H9 (cell line): ENCODE measurements at regions not wholly inside any gene's neighbourhood (a gene's known extent, or its start where the extent isn't known, plus 50 kb on each side); places are given as distances from the start of the nearest gene placed in this dataset.

ENCODE experiments used
- DNase-seq: peaks from one replicate; pipeline ENCODE4 v3.0.0-alpha.2; 2017
- H2AFZ ChIP-seq: one replicate; pipeline ENCODE4 v1.6.1; 2013; ENCODE audit warnings: mild to moderate bottlenecking, low read length, control low read depth, moderate library complexity
- H2AK5ac ChIP-seq: 2 replicates; pipeline ENCODE4 v1.6.1; 2013; ENCODE audit warnings: low read length, control low read depth, mixed read lengths; ENCODE audit not compliant: insufficient read length
- H2BK120ac ChIP-seq: one replicate; pipeline ENCODE4 v1.6.1; 2013; ENCODE audit warnings: low read depth, mild to moderate bottlenecking, low read length, control low read depth, inconsistent platforms; ENCODE audit not compliant: poor library complexity, severe bottlenecking
- H2BK12ac ChIP-seq: 2 replicates; pipeline ENCODE4 v1.6.1; 2013; ENCODE audit warnings: low read length, control low read depth, mixed read lengths, low read depth; ENCODE audit not compliant: insufficient read length
- H2BK15ac ChIP-seq: 2 replicates; pipeline ENCODE4 v1.6.1; 2013; ENCODE audit warnings: low read depth, low read length, control low read depth
- H2BK20ac ChIP-seq: one replicate; pipeline ENCODE4 v1.6.1; 2013; ENCODE audit warnings: low read depth, mild to moderate bottlenecking, low read length, control low read depth, inconsistent platforms; ENCODE audit not compliant: poor library complexity, severe bottlenecking
- H2BK5ac ChIP-seq: 2 replicates; pipeline ENCODE4 v1.6.1; 2013; ENCODE audit warnings: low read length, control low read depth, mixed read lengths; ENCODE audit not compliant: insufficient read length
- H3K14ac ChIP-seq: 2 replicates; pipeline ENCODE4 v1.6.1; 2013; ENCODE audit warnings: low read length, control low read depth; ENCODE audit not compliant: insufficient read depth
- H3K18ac ChIP-seq: 2 replicates; pipeline ENCODE4 v1.6.1; 2013; ENCODE audit warnings: low read depth, mild to moderate bottlenecking, mixed read lengths, low read length, control low read depth; ENCODE audit not compliant: insufficient read length
- H3K23ac ChIP-seq: 2 replicates; pipeline ENCODE4 v1.6.1; 2013; ENCODE audit warnings: low read length, control low read depth, mixed read lengths, low read depth; ENCODE audit not compliant: insufficient read length
- H3K23me2 ChIP-seq: 2 replicates; pipeline ENCODE4 v1.6.1; 2013; ENCODE audit warnings: low read depth, mild to moderate bottlenecking, mixed read lengths, low read length, control low read depth; ENCODE audit not compliant: insufficient read length, poor library complexity, severe bottlenecking
- H3K27ac ChIP-seq: 2 replicates; pipeline ENCODE4 v1.5.1; 2013; ENCODE audit warnings: low read length, control low read depth, mixed read lengths, low read depth; ENCODE audit not compliant: insufficient read length
- H3K27me3 ChIP-seq: 2 replicates; pipeline ENCODE4 v1.6.1; 2013; ENCODE audit warnings: low read length, control low read depth, inconsistent platforms; ENCODE audit not compliant: insufficient read depth
- H3K4ac ChIP-seq: 2 replicates; pipeline ENCODE4 v1.6.1; 2013; ENCODE audit warnings: low read depth, mild to moderate bottlenecking, control low read depth, inconsistent platforms, low read length, moderate library complexity
- H3K4me1 ChIP-seq: 2 replicates; pipeline ENCODE4 v1.6.1; 2013; ENCODE audit warnings: low read length, control low read depth, inconsistent platforms; ENCODE audit not compliant: insufficient read depth
- H3K4me2 ChIP-seq: 2 replicates; pipeline ENCODE4 v1.6.1; 2013; ENCODE audit warnings: low read length, control low read depth, mixed read lengths; ENCODE audit not compliant: insufficient read length, insufficient read depth
- H3K56ac ChIP-seq: 2 replicates; pipeline ENCODE4 v1.6.1; 2013; ENCODE audit warnings: low read depth, mild to moderate bottlenecking, mixed read lengths, low read length, control low read depth; ENCODE audit not compliant: insufficient read length
- H3K79me1 ChIP-seq: 2 replicates; pipeline ENCODE4 v1.6.1; 2013; ENCODE audit warnings: low read depth, mild to moderate bottlenecking, moderate library complexity, low read length, control low read depth, inconsistent platforms; ENCODE audit not compliant: insufficient read depth, poor library complexity, severe bottlenecking
- H3K79me2 ChIP-seq: 2 replicates; pipeline ENCODE4 v1.6.1; 2013; ENCODE audit warnings: low read length, control low read depth, inconsistent platforms; ENCODE audit not compliant: insufficient read depth
- H3K9ac ChIP-seq: 2 replicates; pipeline ENCODE4 v1.6.1; 2013; ENCODE audit warnings: low read length, control low read depth, mixed read lengths; ENCODE audit not compliant: insufficient read length; ENCODE audit errors: extremely low read depth
- H3K9me3 ChIP-seq: one replicate; pipeline ENCODE4 v1.6.1; 2013; ENCODE audit warnings: low read depth, low read length, inconsistent platforms; ENCODE audit not compliant: control insufficient read depth
- H3T11ph ChIP-seq: one replicate; pipeline ENCODE4 v1.6.1; 2013; ENCODE audit warnings: mild to moderate bottlenecking, low read length, control low read depth, inconsistent platforms
- H4K20me1 ChIP-seq: one replicate; pipeline ENCODE4 v1.6.1; 2013; ENCODE audit not compliant: control insufficient read depth, insufficient read length, insufficient read depth
- H4K5ac ChIP-seq: 2 replicates; pipeline ENCODE4 v1.6.1; 2013; ENCODE audit warnings: low read depth, mild to moderate bottlenecking, mixed read lengths, low read length, control low read depth; ENCODE audit not compliant: insufficient read length
- H4K8ac ChIP-seq: replicated peaks from 2 replicates; pipeline ENCODE4 v1.6.1; 2013; ENCODE audit warnings: low read length, control low read depth, mixed read lengths, low read depth; ENCODE audit not compliant: insufficient read length
- H4K91ac ChIP-seq: 2 replicates; pipeline ENCODE4 v1.6.1; 2013; ENCODE audit warnings: low read depth, mild to moderate bottlenecking, moderate library complexity, mixed read lengths, low read length, control low read depth; ENCODE audit not compliant: insufficient read length
- H3K27ac Mint-ChIP-seq, 3 experiments: 2 replicates in 2 of 3; 3 replicates in 1 of 3; pipeline ENCODE4 v1.8.0; 2020 to 2021; ENCODE audit warnings: mixed read lengths in 3 of 3, mild to moderate bottlenecking in 1 of 3, moderate library complexity in 1 of 3
- H3K27me3 Mint-ChIP-seq: 2 replicates; pipeline ENCODE4 v1.8.0; 2021; ENCODE audit warnings: low read depth, mild to moderate bottlenecking, moderate library complexity, mixed read lengths
- H3K36me3 Mint-ChIP-seq, 3 experiments: 2 replicates in 2 of 3; 3 replicates in 1 of 3; pipeline ENCODE4 v1.8.0; 2020 to 2021; ENCODE audit warnings: low read depth in 3 of 3, mixed read lengths in 3 of 3; ENCODE audit not compliant: insufficient read depth in 1 of 3
- H3K4me1 Mint-ChIP-seq, 2 experiments: 2 replicates each; pipeline ENCODE4 v1.8.0; 2020; ENCODE audit warnings: mixed read lengths in 2 of 2
- H3K4me3 Mint-ChIP-seq, 2 experiments: 2 replicates in 1 of 2; 3 replicates in 1 of 2; pipeline ENCODE4 v1.8.0; 2020 to 2021; ENCODE audit warnings: mild to moderate bottlenecking in 2 of 2, mixed read lengths in 2 of 2, moderate library complexity in 1 of 2
- H3K9me3 Mint-ChIP-seq, 2 experiments: 2 replicates in 1 of 2; 3 replicates in 1 of 2; pipeline ENCODE4 v1.8.0; 2020; ENCODE audit warnings: mild to moderate bottlenecking in 2 of 2, mixed read lengths in 2 of 2, moderate library complexity in 1 of 2
- CTCF ChIP-seq: fragments of 200-600 bp; sonication (generic); conservative IDR thresholded peaks from 3 replicates; pipeline ENCODE4 v1.8.0; 2021; ENCODE audit warnings: antibody characterized with exemption, mild to moderate bottlenecking
- WGBS: extraction: QIAGEN DNeasy Blood & Tissue Kit; methylation state at CpG from one replicate; pipeline ENCODE4 v1.1.7; 2013; ENCODE audit warnings: missing lambda C conversion rate, low lambda C conversion rate, mixed read lengths; ENCODE audit not compliant: insufficient read length; ENCODE audit errors: extremely low coverage; 5-methylcytosine and 5-hydroxymethylcytosine counted together

GRCh38 chr5:174326372-174326771 is 280.9 kb downstream of the NSG2 start:
- Histone ChIP-seq H4K8ac (no peak overlapping the region), H2BK15ac (no peak overlapping the region), H3K56ac (no peak overlapping the region), H2BK120ac (no peak overlapping the region), H3K4me1 (peaks cover 7% of the 10 kb centered on the region; the same call in 1 of the 2 replicates), H2AFZ (no peak overlapping the region), H3K18ac (no peak overlapping the region), H3K9me3 (no peaks in the 10 kb centered on the region), H3K27me3 (no peaks in the 10 kb centered on the region), H3K23me2 (no peaks in the 10 kb centered on the region), H2BK12ac (no peak overlapping the region), H4K5ac (no peak overlapping the region), H3K27ac (no peak overlapping the region), H4K91ac (no peak overlapping the region), H3T11ph (no peak overlapping the region), H3K9ac (no peak overlapping the region), H2BK20ac (no peak overlapping the region), H4K20me1 (no peaks in the 10 kb centered on the region), H3K4ac (no peak overlapping the region), H3K14ac (no peak overlapping the region), H3K79me1 (no peaks in the 10 kb centered on the region), H2BK5ac (no peak overlapping the region), H2AK5ac (no peak overlapping the region), H3K4me2 (no peak overlapping the region), H3K23ac (no peak overlapping the region), H3K79me2 (no peaks in the 10 kb centered on the region)
- WGBS = no CpG with 5 or more reads among the region's 3 CpGs
- Mint-ChIP-seq H3K4me1 (peaks cover 28 to 30% of the 10 kb centered on the region in 2 experiments), H3K36me3 (no peaks in the 10 kb centered on the region), H3K4me3 (no peak overlapping the region), H3K27me3 (peaks cover 15% of the 10 kb centered on the region), H3K9me3 (no peaks in the 10 kb centered on the region), H3K27ac (no peak overlapping the region)
- TF ChIP-seq CTCF = no peak
- DNase-seq = no peak
